GM23338 (cell line): ENCODE measurements at regions not wholly inside any gene's neighbourhood (a gene's known extent, or its start where the extent isn't known, plus 50 kb on each side); places are given as distances from the start of the nearest gene placed in this dataset.

Source experiments
- ATAC-seq: fragments of 200-7000 bp; cut with Tn5 transposase; 3 replicates; pipeline ENCODE4 v1.9.1; 2020
- DNase-seq: peaks from one replicate; pipeline ENCODE4 v3.0.0-alpha.2; 2015; ENCODE audit warnings: low spot score
- H2AFZ ChIP-seq: fragments of 200-600 bp; sonication (generic); 2 replicates; pipeline ENCODE4 v1.8.0; 2016; ENCODE audit warnings: antibody characterized with exemption, mild to moderate bottlenecking, moderate library complexity
- H3F3A ChIP-seq: fragments of 200-600 bp; sonication (generic); replicated peaks from 2 replicates; pipeline ENCODE4 v1.8.0; 2017; ENCODE audit warnings: antibody characterized with exemption, mixed run types, low read depth
- H3K27ac ChIP-seq: fragments of 200-600 bp; sonication (generic); 2 replicates; pipeline ENCODE4 v1.6.1; 2016; ENCODE audit warnings: low read depth
- H3K27me3 ChIP-seq: fragments of 200-600 bp; sonication (generic); 2 replicates; pipeline ENCODE4 v1.8.0; 2016; ENCODE audit warnings: mild to moderate bottlenecking, mixed run types, moderate library complexity; ENCODE audit not compliant: insufficient read depth
- H3K36me3 ChIP-seq: fragments of 200-600 bp; sonication (generic); 2 replicates; pipeline ENCODE4 v1.8.0; 2016; ENCODE audit warnings: mild to moderate bottlenecking; ENCODE audit not compliant: insufficient read depth
- H3K4me1 ChIP-seq: fragments of 200-600 bp; sonication (generic); 2 replicates; pipeline ENCODE4 v1.8.0; 2016; ENCODE audit warnings: mild to moderate bottlenecking, moderate library complexity; ENCODE audit not compliant: insufficient read depth
- H3K4me2 ChIP-seq: fragments of 200-600 bp; sonication (generic); 2 replicates; pipeline ENCODE4 v1.7.1; 2017; ENCODE audit warnings: mixed run types
- H3K4me3 ChIP-seq: fragments of 200-600 bp; sonication (generic); 2 replicates; pipeline ENCODE4 v1.6.1; 2016; ENCODE audit warnings: mixed run types
- H3K79me2 ChIP-seq: fragments of 200-600 bp; sonication (generic); replicated peaks from 2 replicates; pipeline ENCODE4 v1.8.0; 2017; ENCODE audit warnings: mild to moderate bottlenecking; ENCODE audit not compliant: insufficient read depth
- H3K9me2 ChIP-seq: fragments of 200-600 bp; sonication (generic); 2 replicates; pipeline ENCODE4 v1.8.0; 2017; ENCODE audit not compliant: insufficient read depth
- H4K20me1 ChIP-seq: fragments of 200-600 bp; sonication (generic); replicated peaks from 2 replicates; pipeline ENCODE4 v1.8.0; 2017; ENCODE audit warnings: mild to moderate bottlenecking; ENCODE audit not compliant: insufficient read depth
- H3K27ac Mint-ChIP-seq: 2 replicates; pipeline ENCODE4 v1.8.0; 2020; ENCODE audit warnings: inconsistent platforms, mild to moderate bottlenecking, moderate library complexity, mixed read lengths
- H3K27me3 Mint-ChIP-seq: 3 replicates; pipeline ENCODE4 v1.8.0; 2022; ENCODE audit warnings: low read depth, mild to moderate bottlenecking, moderate library complexity, mixed read lengths, inconsistent platforms; ENCODE audit not compliant: insufficient read depth, poor library complexity
- H3K36me3 Mint-ChIP-seq: 3 replicates; pipeline ENCODE4 v1.8.0; 2021; ENCODE audit warnings: low read depth, mild to moderate bottlenecking, inconsistent platforms, moderate library complexity, mixed read lengths
- H3K4me1 Mint-ChIP-seq: 3 replicates; pipeline ENCODE4 v1.8.0; 2020; ENCODE audit warnings: mild to moderate bottlenecking, inconsistent platforms, mixed read lengths
- H3K4me3 Mint-ChIP-seq: 3 replicates; pipeline ENCODE4 v1.8.0; 2021; ENCODE audit warnings: moderate library complexity, mild to moderate bottlenecking, inconsistent platforms, mixed read lengths
- H3K9me3 Mint-ChIP-seq: 3 replicates; pipeline ENCODE4 v1.8.0; 2020; ENCODE audit warnings: moderate library complexity, mild to moderate bottlenecking, inconsistent platforms, mixed read lengths
- CREB1 ChIP-seq: fragments of 250-450 bp; sonication (Bioruptor Pico); IDR thresholded peaks from 2 replicates; pipeline ENCODE4 v1.5.0; 2020; ENCODE audit warnings: low read depth, mild to moderate bottlenecking, moderate library complexity
- CTCF ChIP-seq, 2 experiments: fragments of 200-600 bp in 1 of 2; sonication (generic) in 1 of 2; conservative IDR thresholded peaks; 2 replicates each; pipeline versions ENCODE4 v1.5.1 to v1.6.1; 2016 to 2017; ENCODE audit warnings: antibody characterized with exemption in 2 of 2, low read depth in 2 of 2, mild to moderate bottlenecking in 2 of 2, moderate library complexity in 1 of 2
- EZH2 ChIP-seq: fragments of 200-600 bp; sonication (generic); IDR thresholded peaks from one replicate; pipeline ENCODE4 v1.8.0; 2017; ENCODE audit warnings: antibody characterized with exemption, mild to moderate bottlenecking, low read depth; ENCODE audit not compliant: unreplicated experiment
- EZH2phosphoT487 ChIP-seq: fragments of 200-600 bp; sonication (generic); IDR thresholded peaks from one replicate; pipeline ENCODE4 v1.8.1; 2018; ENCODE audit warnings: antibody characterized with exemption; ENCODE audit not compliant: unreplicated experiment
- JUNB ChIP-seq: IDR thresholded peaks from one replicate; pipeline ENCODE4 v1.6.1; 2016; ENCODE audit warnings: antibody characterized with exemption; ENCODE audit not compliant: unreplicated experiment
- NANOG ChIP-seq: IDR thresholded peaks from 2 replicates; pipeline ENCODE4 v1.6.1; 2016; ENCODE audit warnings: antibody characterized with exemption, borderline replicate concordance
- POLR2AphosphoS5 ChIP-seq: IDR thresholded peaks from 2 replicates; pipeline ENCODE4 v1.6.1; 2016; ENCODE audit warnings: antibody characterized with exemption, low read depth
- STAT1 ChIP-seq: IDR thresholded peaks from one replicate; pipeline ENCODE4 v1.6.1; 2016; ENCODE audit warnings: antibody characterized with exemption; ENCODE audit not compliant: unreplicated experiment
- ZNF114 ChIP-seq: fragments of 250-450 bp; sonication (Bioruptor Pico); IDR thresholded peaks from 2 replicates; pipeline ENCODE4 v1.5.0; 2020; ENCODE audit warnings: mild to moderate bottlenecking, moderate library complexity
- ZNF331 ChIP-seq: fragments of 250-450 bp; sonication (Bioruptor Pico); IDR thresholded peaks from 2 replicates; pipeline ENCODE4 v1.5.0; 2020; ENCODE audit warnings: low read depth, mild to moderate bottlenecking, moderate library complexity
- ZNF462 ChIP-seq: fragments of 250-450 bp; sonication (Bioruptor Pico); IDR thresholded peaks from 2 replicates; pipeline ENCODE4 v1.5.0; 2020; ENCODE audit warnings: mild to moderate bottlenecking, moderate library complexity
- TF ChIP-seq, protein P1 (sequence below): IDR thresholded peaks from one replicate; pipeline ENCODE4 v1.6.1; 2018; ENCODE audit warnings: antibody characterized with exemption; ENCODE audit not compliant: unreplicated experiment
- TF ChIP-seq, protein P2 (sequence below): IDR thresholded peaks from 2 replicates; pipeline ENCODE4 v1.6.1; 2016; ENCODE audit warnings: antibody characterized with exemption

DNA sequence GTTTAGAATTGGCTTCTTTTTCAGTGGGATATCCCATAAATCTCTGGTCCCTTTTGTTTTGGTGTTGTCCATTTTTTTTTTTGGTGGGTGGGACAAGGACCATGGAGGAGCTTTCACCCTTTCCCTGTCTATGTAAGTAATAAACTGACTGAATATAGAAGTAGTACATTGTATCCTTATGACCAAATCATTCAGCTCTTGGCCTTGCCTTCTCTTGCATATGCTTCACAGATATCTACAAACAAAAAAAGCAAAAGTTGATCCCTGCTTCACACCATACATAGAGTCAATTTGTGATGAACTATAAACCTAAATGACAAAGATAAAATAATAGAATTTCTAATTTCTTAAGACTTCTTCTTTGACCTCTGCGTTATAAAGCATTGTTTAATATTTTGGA, 59.8 kb downstream of the SIX1 start:
- no peaks in the 10 kb centered on the region for H3K36me3 Mint-ChIP-seq
- no peak overlapping the region for H3K4me3 Mint-ChIP-seq
- ATAC-seq (no peak), DNase-seq (no peak)
- Histone ChIP-seq H3K4me2 (no peak overlapping the region), H3K27me3 (no peaks in the 10 kb centered on the region), H2AFZ (no peak overlapping the region), H3K27ac (no peak overlapping the region), H3K79me2 (no peaks in the 10 kb centered on the region), H3K36me3 (no peaks in the 10 kb centered on the region), H3F3A (no peaks in the 10 kb centered on the region), H3K4me3 (no peak overlapping the region), H3K4me1 (no peaks in the 10 kb centered on the region), H4K20me1 (no peaks in the 10 kb centered on the region), H3K9me2 (no peaks in the 10 kb centered on the region)
- TF ChIP-seq ZNF462 (CRISPR knock-in tag) (no peak), STAT1 (no peak), POLR2AphosphoS5 (no peak), CTCF (conservative IDR thresholded peaks at IDR 0.05; ENCODE audit: low read depth in 2 of 2) (no peak), EZH2 (no peak), ZNF114 (CRISPR knock-in tag) (no peak), JUNB (no peak), CREB1 (CRISPR knock-in tag) (no peak), NANOG (no peak), ZNF331 (CRISPR knock-in tag) (no peak), EZH2phosphoT487 (no peak)
- TF ChIP-seq, protein P1, sequence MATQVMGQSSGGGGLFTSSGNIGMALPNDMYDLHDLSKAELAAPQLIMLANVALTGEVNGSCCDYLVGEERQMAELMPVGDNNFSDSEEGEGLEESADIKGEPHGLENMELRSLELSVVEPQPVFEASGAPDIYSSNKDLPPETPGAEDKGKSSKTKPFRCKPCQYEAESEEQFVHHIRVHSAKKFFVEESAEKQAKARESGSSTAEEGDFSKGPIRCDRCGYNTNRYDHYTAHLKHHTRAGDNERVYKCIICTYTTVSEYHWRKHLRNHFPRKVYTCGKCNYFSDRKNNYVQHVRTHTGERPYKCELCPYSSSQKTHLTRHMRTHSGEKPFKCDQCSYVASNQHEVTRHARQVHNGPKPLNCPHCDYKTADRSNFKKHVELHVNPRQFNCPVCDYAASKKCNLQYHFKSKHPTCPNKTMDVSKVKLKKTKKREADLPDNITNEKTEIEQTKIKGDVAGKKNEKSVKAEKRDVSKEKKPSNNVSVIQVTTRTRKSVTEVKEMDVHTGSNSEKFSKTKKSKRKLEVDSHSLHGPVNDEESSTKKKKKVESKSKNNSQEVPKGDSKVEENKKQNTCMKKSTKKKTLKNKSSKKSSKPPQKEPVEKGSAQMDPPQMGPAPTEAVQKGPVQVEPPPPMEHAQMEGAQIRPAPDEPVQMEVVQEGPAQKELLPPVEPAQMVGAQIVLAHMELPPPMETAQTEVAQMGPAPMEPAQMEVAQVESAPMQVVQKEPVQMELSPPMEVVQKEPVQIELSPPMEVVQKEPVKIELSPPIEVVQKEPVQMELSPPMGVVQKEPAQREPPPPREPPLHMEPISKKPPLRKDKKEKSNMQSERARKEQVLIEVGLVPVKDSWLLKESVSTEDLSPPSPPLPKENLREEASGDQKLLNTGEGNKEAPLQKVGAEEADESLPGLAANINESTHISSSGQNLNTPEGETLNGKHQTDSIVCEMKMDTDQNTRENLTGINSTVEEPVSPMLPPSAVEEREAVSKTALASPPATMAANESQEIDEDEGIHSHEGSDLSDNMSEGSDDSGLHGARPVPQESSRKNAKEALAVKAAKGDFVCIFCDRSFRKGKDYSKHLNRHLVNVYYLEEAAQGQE = no peak
- TF ChIP-seq, protein P2, sequence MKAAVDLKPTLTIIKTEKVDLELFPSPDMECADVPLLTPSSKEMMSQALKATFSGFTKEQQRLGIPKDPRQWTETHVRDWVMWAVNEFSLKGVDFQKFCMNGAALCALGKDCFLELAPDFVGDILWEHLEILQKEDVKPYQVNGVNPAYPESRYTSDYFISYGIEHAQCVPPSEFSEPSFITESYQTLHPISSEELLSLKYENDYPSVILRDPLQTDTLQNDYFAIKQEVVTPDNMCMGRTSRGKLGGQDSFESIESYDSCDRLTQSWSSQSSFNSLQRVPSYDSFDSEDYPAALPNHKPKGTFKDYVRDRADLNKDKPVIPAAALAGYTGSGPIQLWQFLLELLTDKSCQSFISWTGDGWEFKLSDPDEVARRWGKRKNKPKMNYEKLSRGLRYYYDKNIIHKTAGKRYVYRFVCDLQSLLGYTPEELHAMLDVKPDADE = no peak
- no peaks in the 10 kb centered on the region for H3K9me3 Mint-ChIP-seq
- no peaks in the 10 kb centered on the region for H3K4me1 Mint-ChIP-seq
- H3K27me3 Mint-ChIP-seq = peaks cover 2% of the 10 kb centered on the region
- no peak overlapping the region for H3K27ac Mint-ChIP-seq
